ENCODE measurements at regions not wholly inside any gene's neighbourhood (a gene's known extent, or its start where the extent isn't known, plus 50 kb on each side); places are given as distances from the start of the nearest gene placed in this dataset.

- H4K20me1 ChIP-seq (ENCODE audit: insufficient read depth), result no peaks in the 10 kb centered on the region
- no peaks in the 10 kb centered on the region for H3K36me3 ChIP-seq (replicated peaks in 1 of 2; ENCODE audit: control insufficient read depth in 1 of 2, insufficient read depth in 2 of 2, low read length in 1 of 2)
- no peak for DNase-seq
- no peak overlapping the region for H3K9ac ChIP-seq
- TF ChIP-seq CTCF (IDR thresholded peaks at IDR 0.05), result no peak
- TF ChIP-seq CHD2 (IDR thresholded peaks at IDR 0.05; ENCODE audit: low read length, partially characterized antibody), result no peak
- no peak for TF ChIP-seq MXI1 (IDR thresholded peaks at IDR 0.05; ENCODE audit: low read depth, low read length)
- TF ChIP-seq, protein P1, sequence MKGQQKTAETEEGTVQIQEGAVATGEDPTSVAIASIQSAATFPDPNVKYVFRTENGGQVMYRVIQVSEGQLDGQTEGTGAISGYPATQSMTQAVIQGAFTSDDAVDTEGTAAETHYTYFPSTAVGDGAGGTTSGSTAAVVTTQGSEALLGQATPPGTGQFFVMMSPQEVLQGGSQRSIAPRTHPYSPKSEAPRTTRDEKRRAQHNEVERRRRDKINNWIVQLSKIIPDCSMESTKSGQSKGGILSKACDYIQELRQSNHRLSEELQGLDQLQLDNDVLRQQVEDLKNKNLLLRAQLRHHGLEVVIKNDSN (IDR thresholded peaks at IDR 0.05; ENCODE audit: borderline replicate concordance, low read depth), result no peak
- no peak for TF ChIP-seq YY1 (IDR thresholded peaks at IDR 0.05; ENCODE audit: low read depth)
- TF ChIP-seq NRF1 (IDR thresholded peaks at IDR 0.05; ENCODE audit: low read depth, low read length), result no peak
- no peak for TF ChIP-seq RAD21 (IDR thresholded peaks at IDR 0.05; ENCODE audit: low read length)
- no peak for TF ChIP-seq REST (IDR thresholded peaks at IDR 0.05; ENCODE audit: low read depth, low read length)
- TF ChIP-seq TEAD4 (IDR thresholded peaks at IDR 0.05; ENCODE audit: borderline replicate concordance, insufficient read depth), result no peak
- TF ChIP-seq FOSL2 (IDR thresholded peaks at IDR 0.05; ENCODE audit: borderline replicate concordance, low read depth), result no peak
- TF ChIP-seq PBX3 (IDR thresholded peaks at IDR 0.05), result no peak
- TF ChIP-seq, protein P2, sequence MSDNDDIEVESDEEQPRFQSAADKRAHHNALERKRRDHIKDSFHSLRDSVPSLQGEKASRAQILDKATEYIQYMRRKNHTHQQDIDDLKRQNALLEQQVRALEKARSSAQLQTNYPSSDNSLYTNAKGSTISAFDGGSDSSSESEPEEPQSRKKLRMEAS (IDR thresholded peaks at IDR 0.05; ENCODE audit: low read depth), result no peak
- no peaks in the 10 kb centered on the region for H3F3A ChIP-seq (replicated peaks; ENCODE audit: insufficient read depth)
- CTCF ChIA-PET, result no interaction called here
- 28% methylated on average over 3 of the region's 3 CpGs for WGBS (ENCODE audit: low lambda C conversion rate)
- no peaks in the 10 kb centered on the region for H3K9me2 ChIP-seq
- H3K4me3 ChIP-seq (ENCODE audit: low read depth in 2 of 2, low read length in 1 of 2), result no peak overlapping the region
- POLR2A ChIA-PET, result no interaction called here
- no peak overlapping the region for H3K27ac ChIP-seq (ENCODE audit: low read depth in 2 of 2, low read length in 1 of 2)
- H3K79me2 ChIP-seq (ENCODE audit: insufficient read depth), result no peaks in the 10 kb centered on the region
- no peak overlapping the region for H2AFZ ChIP-seq (ENCODE audit: low read depth)
- H3K4me2 ChIP-seq, result no peak overlapping the region
- no peaks in the 10 kb centered on the region for H3K27me3 ChIP-seq (ENCODE audit: insufficient read depth)
- H3K9me3 ChIP-seq, result no peaks in the 10 kb centered on the region
- H3K4me1 ChIP-seq (ENCODE audit: control insufficient read depth in 1 of 2, insufficient read depth in 2 of 2, low read depth in 1 of 2, low read length in 1 of 2), result no peaks in the 10 kb centered on the region
Measured at GRCh38 chr2:139626128-139626527, 845.9 kb upstream of the NXPH2 start.

Measured in SK-N-SH (cell line).